Myocyte (in vitro differentiated cells): ENCODE measurements at regions not wholly inside any gene's neighbourhood (a gene's known extent, or its start where the extent isn't known, plus 50 kb on each side); places are given as distances from the start of the nearest gene placed in this dataset.
A peak's percentile ranks its signal among the peaks of the same experiment; 100 is the strongest.

Source experiments
- DNase-seq: peaks from one replicate; pipeline ENCODE4 v3.0.0-alpha.2; 2012; ENCODE audit warnings: low read depth

DNA sequence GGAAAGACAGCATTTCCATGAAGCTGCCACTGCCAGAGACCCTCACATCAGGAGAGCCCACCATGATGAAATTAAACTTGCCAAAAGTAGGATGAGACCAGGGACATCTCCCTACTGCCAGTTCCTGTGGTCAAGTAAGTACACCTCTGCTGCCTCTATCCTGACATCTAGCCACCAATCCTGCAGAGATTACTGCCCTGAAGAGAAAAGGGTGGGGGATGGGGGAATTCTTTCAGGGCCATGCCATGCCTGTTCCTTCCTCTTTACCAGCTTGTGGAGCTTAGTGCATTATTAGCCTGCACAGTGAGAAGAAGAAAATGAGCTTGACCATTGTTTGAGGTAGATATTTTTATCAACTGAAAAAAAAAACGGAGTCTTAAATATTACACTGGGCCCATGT is 397.2 kb upstream of the CDH2 start:
- no peak for DNase-seq

DNA sequence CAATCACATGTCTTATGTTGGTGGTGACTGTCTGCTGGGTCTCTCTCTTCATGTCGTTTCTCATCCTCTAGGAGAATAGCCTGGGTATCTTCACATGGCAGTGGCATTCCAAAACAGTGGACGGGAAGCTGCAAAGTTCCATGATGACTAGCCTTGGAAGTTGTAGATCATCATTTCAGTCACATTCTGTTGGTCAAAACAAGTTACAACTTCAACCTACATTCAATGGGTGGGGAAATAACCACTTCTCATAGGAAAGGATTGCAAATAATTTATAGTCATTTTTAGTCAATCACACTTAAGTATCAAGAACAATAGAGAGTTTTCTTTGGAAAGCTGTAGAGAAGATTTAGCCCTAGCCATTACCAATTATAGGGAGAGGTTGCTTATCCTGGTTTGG is 395.0 kb upstream of the CDH2 start:
- no peak for DNase-seq

DNA sequence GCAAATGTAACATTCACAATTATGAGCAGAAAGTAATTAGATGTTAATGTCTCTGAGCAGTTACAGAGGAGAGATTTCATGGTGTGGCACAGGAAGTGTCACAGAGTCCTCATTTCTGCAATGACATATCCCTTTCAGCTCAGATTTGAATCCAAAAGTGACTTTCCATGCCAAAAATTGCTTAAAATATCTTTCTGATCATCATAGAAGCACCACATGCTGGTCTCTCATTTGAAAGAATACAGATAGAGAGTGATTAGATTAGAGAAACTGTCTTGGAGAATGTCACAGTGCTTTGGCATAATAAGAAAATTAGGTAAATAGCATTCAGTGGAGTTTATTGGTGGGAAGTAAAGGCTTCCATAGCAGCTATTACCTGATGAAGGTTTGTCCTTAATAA is 383.4 kb upstream of the CDH2 start:
- no peak for DNase-seq

GRCh38 chr18:28559511-28559910 is 382.6 kb upstream of the CDH2 start:
- DNase-seq = peak; percentile 97

DNA sequence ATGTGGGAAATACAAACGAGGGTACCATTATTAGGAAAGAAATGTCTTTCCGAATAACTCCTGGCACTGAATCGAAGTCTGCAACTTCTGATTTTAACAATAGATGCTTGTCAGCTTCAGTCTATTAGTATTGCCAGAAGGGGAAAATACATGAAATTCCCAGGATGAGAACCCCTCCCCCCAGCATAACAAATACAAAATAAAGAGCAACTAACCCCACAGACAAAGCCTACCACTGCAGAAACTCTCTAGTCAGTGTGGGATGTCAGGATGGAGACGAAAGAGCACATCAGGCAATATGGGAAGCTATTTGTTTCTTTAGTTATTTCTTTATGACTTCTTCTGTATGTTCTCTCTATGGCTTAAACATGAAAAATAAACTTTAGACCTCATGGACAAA is 365.0 kb upstream of the CDH2 start:
- no peak for DNase-seq

- no peak for DNase-seq
Measured at GRCh38 chr18:28541276-28541930, 364.5 kb upstream of the CDH2 start.

DNA sequence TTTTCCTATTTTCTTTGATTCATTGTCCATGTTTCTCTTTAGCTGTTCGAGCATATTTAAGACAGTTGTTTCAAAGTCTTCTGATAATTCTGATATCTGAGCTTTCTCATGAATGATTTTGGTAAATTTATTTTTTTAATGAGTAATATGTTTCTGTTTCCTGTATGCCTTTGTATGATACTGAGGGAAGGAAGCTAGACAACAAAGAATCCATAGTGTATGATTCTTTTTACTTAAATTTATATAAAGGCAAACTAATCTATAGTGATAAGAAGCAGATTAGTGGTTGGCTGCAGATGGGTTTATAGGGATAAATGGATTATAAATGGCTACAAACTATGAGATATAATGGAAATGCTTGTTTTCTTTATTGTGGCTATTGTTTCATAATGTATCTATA is 352.7 kb upstream of the CDH2 start:
- DNase-seq = no peak

GRCh38 chr18:28526196-28526595 is 349.3 kb upstream of the CDH2 start:
- no peak for DNase-seq

- no peak for DNase-seq
Measured at GRCh38 chr18:28523758-28524475, 347.0 kb upstream of the CDH2 start.

DNA sequence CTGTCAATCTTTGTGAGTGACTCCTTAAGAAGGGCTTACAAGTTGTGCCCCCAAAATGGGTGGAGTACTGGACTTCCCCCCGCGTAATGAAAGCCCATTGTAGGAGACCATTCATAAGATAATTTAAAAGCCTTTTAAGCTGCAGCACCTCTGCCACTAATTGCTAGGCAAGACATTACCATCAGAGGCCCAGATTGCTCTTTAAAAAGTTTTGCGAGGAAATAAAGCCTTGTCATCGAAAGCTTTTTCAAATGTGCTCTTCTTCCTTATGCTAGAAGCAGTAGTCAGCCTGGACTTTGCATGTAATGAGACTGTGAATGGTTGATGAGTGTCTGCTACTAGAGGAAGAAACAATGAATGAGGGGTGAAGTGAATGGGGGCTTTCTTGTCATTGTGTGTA is 345.3 kb upstream of the CDH2 start:
- no peak for DNase-seq

DNA sequence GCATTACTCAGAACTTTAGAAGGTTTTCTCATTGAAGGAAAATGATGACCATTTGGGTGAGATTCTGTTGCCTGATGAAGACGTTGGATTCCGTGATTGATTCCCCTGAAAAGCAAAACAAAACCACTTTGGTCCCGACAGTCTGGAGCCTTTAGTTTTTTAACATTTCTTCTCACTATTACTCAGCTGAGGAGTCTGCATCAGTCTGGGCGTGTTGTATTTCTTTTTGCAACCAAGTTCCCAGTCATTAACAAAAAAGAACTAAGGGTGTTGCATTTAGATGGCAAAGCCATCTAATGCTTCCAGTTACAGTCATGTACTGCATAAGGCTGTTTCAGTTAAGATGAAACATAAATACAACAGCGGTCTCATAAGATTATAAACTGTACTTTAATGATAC is 343.1 kb upstream of the CDH2 start:
- DNase-seq = no peak

- no peak for DNase-seq
Measured at GRCh38 chr18:28514699-28515098, 337.8 kb upstream of the CDH2 start.

DNA sequence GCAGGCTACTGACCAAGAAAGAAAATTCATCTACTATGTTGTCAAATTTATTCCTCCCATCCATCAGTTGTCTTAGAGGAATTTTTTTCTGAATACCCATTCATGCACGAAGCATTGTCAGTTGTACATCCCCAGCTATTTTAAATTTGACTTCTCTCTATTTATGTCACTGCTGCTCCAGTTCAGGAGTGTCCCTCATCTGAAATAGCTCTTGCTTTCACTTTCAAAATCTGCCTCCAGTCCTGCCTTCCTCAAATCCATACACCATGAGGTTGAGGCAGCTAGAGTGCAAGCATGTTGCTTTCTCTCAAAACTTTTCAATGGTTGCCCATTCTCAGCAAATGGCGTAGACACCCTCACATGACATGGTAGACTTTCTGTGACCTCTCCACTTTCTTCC is 335.4 kb upstream of the CDH2 start:
- peak; percentile 34 for DNase-seq

DNA sequence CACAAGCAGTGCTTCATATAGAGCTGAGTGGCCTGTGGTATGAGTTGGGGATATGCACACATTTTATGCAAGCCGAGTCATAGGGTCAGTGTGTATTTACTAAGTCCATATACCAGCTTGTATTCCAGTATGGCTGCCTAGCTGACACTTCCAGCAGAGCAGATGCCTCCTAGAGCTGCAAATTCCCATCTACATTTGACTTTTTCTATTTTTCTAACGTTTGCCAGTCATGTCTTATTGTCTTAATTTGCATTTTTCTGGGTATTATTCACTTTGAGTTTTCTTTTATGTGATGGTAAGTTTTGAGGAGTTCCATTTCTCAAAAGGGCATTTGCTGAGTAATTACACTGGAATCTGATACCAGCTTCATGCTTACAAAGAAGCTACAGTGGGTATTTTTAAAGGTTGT is 334.5 kb upstream of the CDH2 start:
- peak; percentile 27 for DNase-seq

- DNase-seq = no peak
Measured at GRCh38 chr18:28510210-28510609, 333.3 kb upstream of the CDH2 start.

DNA sequence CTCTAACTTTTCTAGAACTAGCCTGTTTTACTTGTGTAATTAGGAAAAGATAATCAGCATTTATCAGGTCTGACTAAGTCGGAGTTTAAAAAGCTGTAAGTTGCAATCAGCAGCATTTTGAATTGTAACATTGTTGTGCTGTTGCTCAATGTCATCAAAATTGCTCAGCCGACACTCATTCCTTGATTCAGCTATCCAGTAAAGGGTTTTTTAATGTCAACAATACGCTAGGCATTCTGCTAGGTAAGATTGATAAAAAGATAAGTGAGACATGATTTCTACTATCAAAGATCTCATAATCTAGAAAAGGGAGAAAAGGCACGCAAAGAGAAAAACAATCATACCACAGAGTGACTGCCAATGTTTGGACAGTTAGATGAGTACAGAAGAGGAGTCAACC is 327.1 kb upstream of the CDH2 start:
- no peak for DNase-seq

GRCh38 chr18:28494151-28494550 is 317.2 kb upstream of the CDH2 start:
- DNase-seq = no peak

GRCh38 chr18:28485918-28486317 is 309.0 kb upstream of the CDH2 start:
- DNase-seq = no peak

GRCh38 chr18:28485210-28485801 is 308.4 kb upstream of the CDH2 start:
- DNase-seq = no peak

DNA sequence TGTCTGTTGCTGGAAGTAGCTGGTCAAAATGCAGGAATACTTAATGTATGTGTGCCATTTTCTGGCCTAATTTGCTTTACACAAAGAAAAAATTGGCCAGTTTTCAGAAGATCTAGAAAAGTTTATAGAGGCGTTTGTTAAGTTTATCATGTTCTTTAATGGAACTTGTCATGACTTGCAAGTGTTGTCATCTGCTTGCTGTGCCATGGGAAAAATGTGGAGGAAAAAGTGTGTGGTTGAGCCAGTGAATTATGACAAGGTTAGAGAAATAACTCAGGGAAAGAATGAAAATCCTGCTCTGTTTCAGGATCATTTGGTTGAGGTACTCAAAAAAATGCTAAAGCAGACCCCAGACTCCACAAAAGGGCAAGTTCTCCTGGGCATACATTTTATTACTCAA is 301.6 kb upstream of the CDH2 start:
- DNase-seq = no peak

- no peak for DNase-seq
Measured at GRCh38 chr18:28476302-28476701, 299.4 kb upstream of the CDH2 start.

DNA sequence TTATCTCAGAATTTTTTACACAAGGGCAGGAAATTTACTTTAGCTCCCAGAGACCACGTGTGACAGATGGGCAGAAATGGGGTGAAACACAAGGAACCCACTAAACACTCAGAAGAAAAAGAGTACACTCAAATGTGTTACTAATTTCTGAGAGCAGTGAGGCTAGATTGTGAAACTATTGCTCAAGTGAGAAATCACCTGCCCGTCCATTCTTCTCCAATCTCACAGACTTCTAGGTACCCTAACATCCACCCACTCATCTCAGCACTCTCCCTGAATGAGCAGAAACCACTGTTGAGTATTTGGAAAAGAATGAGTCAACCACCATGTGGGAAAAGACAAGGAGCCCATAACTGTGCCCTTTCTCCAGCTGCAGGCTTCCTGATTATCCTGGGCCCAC is 293.0 kb upstream of the CDH2 start:
- peak; percentile 6 for DNase-seq

- no peak for DNase-seq
Measured at GRCh38 chr18:28468901-28469300, 292.0 kb upstream of the CDH2 start.
